Calu3 (cell line): ENCODE measurements at regions not wholly inside any gene's neighbourhood (a gene's known extent, or its start where the extent isn't known, plus 50 kb on each side); places are given as distances from the start of the nearest gene placed in this dataset.

ENCODE experiments used
- BruUV-seq: library from RNA; stranded (reverse); fragments of 400-500 nt; replicated peaks from 2 replicates; lab custom pipeline; 2021; lab: Mats Ljungman, UMichigan
- CTCF ChIA-PET: fragments of 300-600 bp; sonication (Branson Sonifier 250); formaldehyde crosslinking; loops from one replicate; lab custom pipeline; 2022; ENCODE audit warnings: antibody characterized with exemption; lab: Charles Lee
- DNase-seq: peaks from one replicate; pipeline ENCODE4 v3.0.0; 2022
- H3K27ac Mint-ChIP-seq: one replicate; pipeline ENCODE4 v1.8.0; 2022; ENCODE audit warnings: mixed read lengths; ENCODE audit not compliant: unreplicated experiment
- H3K27me3 Mint-ChIP-seq: one replicate; pipeline ENCODE4 v1.8.0; 2022; ENCODE audit warnings: mixed read lengths; ENCODE audit not compliant: unreplicated experiment
- H3K36me3 Mint-ChIP-seq: one replicate; pipeline ENCODE4 v1.8.0; 2022; ENCODE audit warnings: mild to moderate bottlenecking, moderate library complexity, mixed read lengths; ENCODE audit not compliant: insufficient read depth, unreplicated experiment
- H3K4me1 Mint-ChIP-seq: one replicate; pipeline ENCODE4 v1.8.0; 2022; ENCODE audit warnings: mild to moderate bottlenecking, low read depth, mixed read lengths; ENCODE audit not compliant: unreplicated experiment
- H3K4me3 Mint-ChIP-seq: one replicate; pipeline ENCODE4 v1.8.0; 2022; ENCODE audit warnings: mild to moderate bottlenecking, low read depth, moderate library complexity, mixed read lengths; ENCODE audit not compliant: unreplicated experiment
- H3K9me3 Mint-ChIP-seq: one replicate; pipeline ENCODE4 v1.8.0; 2022; ENCODE audit warnings: low read depth, mixed read lengths; ENCODE audit not compliant: unreplicated experiment
- intact Hi-C: fragments of 100-400 bp; cut with micrococcal nuclease; formaldehyde crosslinking; loops from one replicate; pipeline ENCODE4 v1.10.0; 2022; ENCODE audit not compliant: unreplicated experiment
- TF ChIP-seq, protein P1 (sequence below): fragments of 200-600 bp; IDR thresholded peaks from one replicate; pipeline ENCODE4 v1.8.0; 2022; ENCODE audit warnings: antibody characterized with exemption; ENCODE audit not compliant: unreplicated experiment

DNA sequence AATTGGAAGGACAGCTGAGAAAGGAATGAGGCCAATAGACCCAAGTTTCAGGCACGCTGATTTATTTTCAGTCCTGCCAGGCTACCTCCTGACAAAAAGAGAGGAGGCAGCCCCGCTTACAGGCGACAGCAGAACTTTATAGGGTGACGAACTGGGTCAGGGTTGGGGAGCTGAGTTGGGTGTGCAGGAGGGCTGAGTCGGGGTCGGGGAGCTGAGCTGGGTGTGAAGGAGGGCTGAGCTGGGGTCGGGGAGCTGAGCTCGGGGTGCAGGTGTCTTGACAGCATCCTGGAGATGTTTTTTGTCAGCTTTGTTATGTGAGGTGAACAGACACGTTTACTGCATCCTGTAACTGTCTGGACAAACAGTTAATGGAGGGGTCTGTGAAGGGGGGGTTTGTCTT is 342.2 kb downstream of the ADCYAP1 start:
- TF ChIP-seq, protein P1, sequence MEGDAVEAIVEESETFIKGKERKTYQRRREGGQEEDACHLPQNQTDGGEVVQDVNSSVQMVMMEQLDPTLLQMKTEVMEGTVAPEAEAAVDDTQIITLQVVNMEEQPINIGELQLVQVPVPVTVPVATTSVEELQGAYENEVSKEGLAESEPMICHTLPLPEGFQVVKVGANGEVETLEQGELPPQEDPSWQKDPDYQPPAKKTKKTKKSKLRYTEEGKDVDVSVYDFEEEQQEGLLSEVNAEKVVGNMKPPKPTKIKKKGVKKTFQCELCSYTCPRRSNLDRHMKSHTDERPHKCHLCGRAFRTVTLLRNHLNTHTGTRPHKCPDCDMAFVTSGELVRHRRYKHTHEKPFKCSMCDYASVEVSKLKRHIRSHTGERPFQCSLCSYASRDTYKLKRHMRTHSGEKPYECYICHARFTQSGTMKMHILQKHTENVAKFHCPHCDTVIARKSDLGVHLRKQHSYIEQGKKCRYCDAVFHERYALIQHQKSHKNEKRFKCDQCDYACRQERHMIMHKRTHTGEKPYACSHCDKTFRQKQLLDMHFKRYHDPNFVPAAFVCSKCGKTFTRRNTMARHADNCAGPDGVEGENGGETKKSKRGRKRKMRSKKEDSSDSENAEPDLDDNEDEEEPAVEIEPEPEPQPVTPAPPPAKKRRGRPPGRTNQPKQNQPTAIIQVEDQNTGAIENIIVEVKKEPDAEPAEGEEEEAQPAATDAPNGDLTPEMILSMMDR: no peak
- CTCF ChIA-PET: no interaction called here
- no peak overlapping the region for H3K27ac Mint-ChIP-seq
- no TSS peak for BruUV-seq
- intact Hi-C loops: no loop called here
- no peaks in the 10 kb centered on the region for H3K27me3 Mint-ChIP-seq
- H3K36me3 Mint-ChIP-seq: no peaks in the 10 kb centered on the region
- no peak overlapping the region for H3K4me3 Mint-ChIP-seq
- no peaks in the 10 kb centered on the region for H3K4me1 Mint-ChIP-seq
- no peaks in the 10 kb centered on the region for H3K9me3 Mint-ChIP-seq
- no peak for DNase-seq

DNA sequence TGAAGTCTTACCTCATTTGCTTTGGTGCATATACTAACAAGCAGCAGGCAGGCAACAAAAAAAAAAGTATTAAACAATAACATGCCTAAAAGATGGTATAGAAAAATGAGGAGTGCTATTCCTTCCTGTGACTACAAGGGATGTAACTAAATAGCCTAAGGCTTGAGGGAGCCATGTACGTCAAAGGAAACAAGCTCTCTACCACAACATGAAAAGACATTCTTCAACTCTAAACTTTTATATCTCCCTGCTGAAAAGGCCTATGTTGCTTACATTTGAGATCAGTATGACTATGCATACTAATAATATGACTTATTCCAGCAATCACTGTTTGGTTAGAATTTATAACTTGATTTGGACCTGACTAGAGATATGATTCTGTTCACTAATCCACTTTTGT is 347.9 kb downstream of the ADCYAP1 start:
- Mint-ChIP-seq H3K4me3 (no peak overlapping the region), H3K4me1 (no peaks in the 10 kb centered on the region), H3K9me3 (peaks cover 6% of the 10 kb centered on the region), H3K27me3 (no peaks in the 10 kb centered on the region), H3K27ac (no peak overlapping the region), H3K36me3 (no peaks in the 10 kb centered on the region)
- TF ChIP-seq, protein P1: no peak
- BruUV-seq: no TSS peak
- CTCF ChIA-PET: no interaction called here
- no peak for DNase-seq
- intact Hi-C loops: no loop called here

- Mint-ChIP-seq H3K27me3 (no peaks in the 10 kb centered on the region), H3K4me3 (no peak overlapping the region), H3K36me3 (no peaks in the 10 kb centered on the region), H3K27ac (no peak overlapping the region), H3K9me3 (peaks cover 6% of the 10 kb centered on the region), H3K4me1 (no peaks in the 10 kb centered on the region)
- BruUV-seq: no TSS peak
- TF ChIP-seq, protein P1: no peak
- no peak for DNase-seq
- CTCF ChIA-PET: no interaction called here
- intact Hi-C loops: no loop called here
Observed at GRCh38 chr18:1252936-1253335, 348.3 kb downstream of the ADCYAP1 start.

DNA sequence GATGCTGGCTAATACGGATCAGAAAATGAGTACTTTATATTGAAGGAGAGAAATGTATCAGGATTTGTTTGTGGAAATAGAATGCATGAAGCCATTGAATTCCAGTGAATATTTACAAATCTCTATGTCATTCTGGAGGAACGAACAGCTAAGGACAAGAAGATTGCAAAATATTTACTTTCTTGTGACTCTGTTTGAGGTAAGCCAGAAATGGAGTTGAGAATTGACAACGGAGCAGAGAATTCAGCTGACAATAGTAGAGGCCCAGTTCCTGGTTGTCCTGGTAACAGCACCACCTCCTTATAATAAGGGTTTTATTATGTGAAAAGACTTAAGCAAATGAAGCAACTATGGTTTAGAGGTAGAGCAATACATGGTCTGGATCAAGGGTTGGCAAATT is 349.2 kb downstream of the ADCYAP1 start:
- Mint-ChIP-seq H3K9me3 (peaks cover 6% of the 10 kb centered on the region), H3K36me3 (no peaks in the 10 kb centered on the region), H3K27ac (no peak overlapping the region), H3K4me1 (no peaks in the 10 kb centered on the region), H3K27me3 (no peaks in the 10 kb centered on the region), H3K4me3 (no peak overlapping the region)
- DNase-seq: no peak
- TF ChIP-seq, protein P1: no peak
- intact Hi-C loops: no loop called here
- CTCF ChIA-PET: no interaction called here
- BruUV-seq: no TSS peak
